SK-N-SH treated with all-trans-retinoic acid at 6 μM for 48 hours (cell line): ENCODE measurements at regions not wholly inside any gene's neighbourhood (a gene's known extent, or its start where the extent isn't known, plus 50 kb on each side); places are given as distances from the start of the nearest gene placed in this dataset.

Source experiments
- ATAC-seq: fragments of 200-7000 bp; cut with Tn5 transposase; 3 replicates; pipeline ENCODE4 v1.9.1; 2020; ENCODE audit warnings: mild to moderate bottlenecking, moderate library complexity
- ARNTL ChIP-seq: fragments of 450-650 bp; formaldehyde crosslinking; IDR thresholded peaks from 2 replicates; pipeline ENCODE4 v1.5.0; 2020; ENCODE audit warnings: low read depth, mild to moderate bottlenecking, moderate library complexity, borderline replicate concordance
- BACH2 ChIP-seq: fragments of 250-450 bp; sonication (Bioruptor Pico); IDR thresholded peaks from 2 replicates; pipeline ENCODE4 v1.9.0; 2021; ENCODE audit warnings: mild to moderate bottlenecking, borderline replicate concordance
- CSDC2 ChIP-seq: fragments of 250-450 bp; sonication (Bioruptor Pico); IDR thresholded peaks from 2 replicates; pipeline ENCODE4 v1.5.0; 2020; ENCODE audit warnings: mild to moderate bottlenecking, moderate library complexity
- ISL1 ChIP-seq: fragments of 250-450 bp; sonication (Bioruptor Pico); IDR thresholded peaks from 2 replicates; pipeline ENCODE4 v2.1.2; 2022; ENCODE audit warnings: mild to moderate bottlenecking, moderate library complexity
- OSR1 ChIP-seq: fragments of 250-450 bp; sonication (Bioruptor Pico); IDR thresholded peaks from 2 replicates; pipeline ENCODE4 v1.8.0; 2022; ENCODE audit warnings: moderate library complexity, mild to moderate bottlenecking, inconsistent platforms
- PPARA ChIP-seq: fragments of 250-450 bp; sonication (Bioruptor Pico); IDR thresholded peaks from 2 replicates; pipeline ENCODE4 v1.5.0; 2020; ENCODE audit warnings: mild to moderate bottlenecking, borderline replicate concordance
- RARB ChIP-seq: fragments of 250-450 bp; sonication (Bioruptor Pico); IDR thresholded peaks from 2 replicates; pipeline ENCODE4 v1.8.0; 2021; ENCODE audit warnings: mild to moderate bottlenecking, moderate library complexity
- SNAI2 ChIP-seq: fragments of 250-450 bp; sonication (Bioruptor Pico); IDR thresholded peaks from 2 replicates; pipeline ENCODE4 v1.5.0; 2020; ENCODE audit warnings: mild to moderate bottlenecking, moderate library complexity
- TCF4 ChIP-seq: fragments of 250-450 bp; sonication (Bioruptor Pico); IDR thresholded peaks from 2 replicates; pipeline ENCODE4 v1.8.0; 2021; ENCODE audit warnings: mild to moderate bottlenecking, moderate library complexity, borderline replicate concordance
- TOX ChIP-seq: fragments of 250-450 bp; sonication (Bioruptor Pico); IDR thresholded peaks from 2 replicates; pipeline ENCODE4 v1.8.0; 2021; ENCODE audit warnings: mild to moderate bottlenecking, moderate library complexity, borderline replicate concordance
- ZC3H10 ChIP-seq: fragments of 250-450 bp; sonication (Bioruptor Pico); IDR thresholded peaks from 2 replicates; pipeline ENCODE4 v1.5.1; 2021; ENCODE audit warnings: mild to moderate bottlenecking, moderate library complexity
- ZFP3 ChIP-seq: fragments of 250-450 bp; sonication (Bioruptor Pico); IDR thresholded peaks from 2 replicates; pipeline ENCODE4 v1.5.0; 2020; ENCODE audit warnings: mild to moderate bottlenecking, moderate library complexity
- ZNF565 ChIP-seq: fragments of 450-650 bp; formaldehyde crosslinking; conservative IDR thresholded peaks from 2 replicates; pipeline ENCODE4 v1.5.0; 2020; ENCODE audit warnings: low read depth, mild to moderate bottlenecking, moderate library complexity
- ZNF70 ChIP-seq: fragments of 450-650 bp; formaldehyde crosslinking; IDR thresholded peaks from 2 replicates; pipeline ENCODE4 v1.5.0; 2020; ENCODE audit warnings: mild to moderate bottlenecking, moderate library complexity
- ZNF8 ChIP-seq: fragments of 450-650 bp; formaldehyde crosslinking; IDR thresholded peaks from 2 replicates; pipeline ENCODE4 v1.5.0; 2020; ENCODE audit warnings: mild to moderate bottlenecking, moderate library complexity
- TF ChIP-seq, protein P1 (sequence below): fragments of 250-450 bp; sonication (Bioruptor Pico); IDR thresholded peaks from 2 replicates; pipeline ENCODE4 v1.5.0; 2020; ENCODE audit warnings: mild to moderate bottlenecking, moderate library complexity
- TF ChIP-seq, protein P2 (sequence below): fragments of 250-450 bp; sonication (Bioruptor Pico); IDR thresholded peaks from 2 replicates; pipeline ENCODE4 v1.8.0; 2021; ENCODE audit warnings: low read depth, mild to moderate bottlenecking, moderate library complexity, borderline replicate concordance
- TF ChIP-seq, protein P3 (sequence below): fragments of 250-450 bp; sonication (Bioruptor Pico); IDR thresholded peaks from 2 replicates; pipeline ENCODE4 v1.5.1; 2021; ENCODE audit warnings: mild to moderate bottlenecking, moderate library complexity
- TF ChIP-seq, protein P4 (sequence below): fragments of 250-450 bp; sonication (Bioruptor Pico); IDR thresholded peaks from 2 replicates; pipeline ENCODE4 v1.8.0; 2020; ENCODE audit warnings: mild to moderate bottlenecking, moderate library complexity, borderline replicate concordance
- TF ChIP-seq, protein P5 (sequence below): fragments of 250-450 bp; sonication (Bioruptor Pico); IDR thresholded peaks from 2 replicates; pipeline ENCODE4 v1.5.1; 2020; ENCODE audit warnings: low read depth, mild to moderate bottlenecking, moderate library complexity

DNA sequence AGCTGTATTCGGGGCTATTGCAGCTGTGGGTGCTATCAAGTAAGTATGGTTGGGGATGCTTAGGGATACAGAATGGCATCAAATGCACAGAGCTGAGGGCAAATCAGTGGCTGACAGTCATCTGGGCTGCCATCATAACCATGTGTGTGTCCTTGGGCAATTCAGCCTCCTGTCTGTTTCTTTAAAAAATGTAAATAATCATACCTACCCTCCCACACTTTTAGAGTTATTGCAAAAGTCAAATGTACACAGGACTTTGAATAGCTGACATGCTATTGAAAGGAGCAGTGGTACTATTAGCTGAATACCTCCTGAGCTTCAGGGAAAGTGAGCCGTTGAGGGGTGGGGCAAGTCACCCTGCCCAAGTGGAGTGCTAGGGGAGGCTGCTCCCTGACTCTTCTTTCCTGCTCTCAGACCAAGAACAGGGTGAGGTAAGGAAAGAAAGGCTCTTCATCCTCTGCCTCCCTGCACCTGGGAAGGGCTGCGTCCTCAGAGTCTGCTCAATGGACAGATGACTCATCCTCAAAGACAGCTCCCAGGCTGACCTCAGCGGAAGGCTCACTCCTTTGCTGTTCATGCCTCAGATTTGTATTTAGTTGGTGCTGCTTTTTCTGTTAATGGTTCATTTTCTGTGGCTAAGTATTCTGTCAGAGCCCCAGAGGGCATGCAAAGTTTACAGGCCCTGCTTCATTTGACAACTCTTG lies 54.9 kb upstream of the BZW1 start:
- peak; percentile 97 for ATAC-seq
- TF ChIP-seq, protein P1, sequence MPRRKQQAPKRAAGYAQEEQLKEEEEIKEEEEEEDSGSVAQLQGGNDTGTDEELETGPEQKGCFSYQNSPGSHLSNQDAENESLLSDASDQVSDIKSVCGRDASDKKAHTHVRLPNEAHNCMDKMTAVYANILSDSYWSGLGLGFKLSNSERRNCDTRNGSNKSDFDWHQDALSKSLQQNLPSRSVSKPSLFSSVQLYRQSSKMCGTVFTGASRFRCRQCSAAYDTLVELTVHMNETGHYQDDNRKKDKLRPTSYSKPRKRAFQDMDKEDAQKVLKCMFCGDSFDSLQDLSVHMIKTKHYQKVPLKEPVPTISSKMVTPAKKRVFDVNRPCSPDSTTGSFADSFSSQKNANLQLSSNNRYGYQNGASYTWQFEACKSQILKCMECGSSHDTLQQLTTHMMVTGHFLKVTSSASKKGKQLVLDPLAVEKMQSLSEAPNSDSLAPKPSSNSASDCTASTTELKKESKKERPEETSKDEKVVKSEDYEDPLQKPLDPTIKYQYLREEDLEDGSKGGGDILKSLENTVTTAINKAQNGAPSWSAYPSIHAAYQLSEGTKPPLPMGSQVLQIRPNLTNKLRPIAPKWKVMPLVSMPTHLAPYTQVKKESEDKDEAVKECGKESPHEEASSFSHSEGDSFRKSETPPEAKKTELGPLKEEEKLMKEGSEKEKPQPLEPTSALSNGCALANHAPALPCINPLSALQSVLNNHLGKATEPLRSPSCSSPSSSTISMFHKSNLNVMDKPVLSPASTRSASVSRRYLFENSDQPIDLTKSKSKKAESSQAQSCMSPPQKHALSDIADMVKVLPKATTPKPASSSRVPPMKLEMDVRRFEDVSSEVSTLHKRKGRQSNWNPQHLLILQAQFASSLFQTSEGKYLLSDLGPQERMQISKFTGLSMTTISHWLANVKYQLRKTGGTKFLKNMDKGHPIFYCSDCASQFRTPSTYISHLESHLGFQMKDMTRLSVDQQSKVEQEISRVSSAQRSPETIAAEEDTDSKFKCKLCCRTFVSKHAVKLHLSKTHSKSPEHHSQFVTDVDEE (CRISPR knock-in tag): no peak
- TF ChIP-seq ZFP3: no peak
- TF ChIP-seq RARB (CRISPR knock-in tag): no peak
- TF ChIP-seq ZNF8 (CRISPR knock-in tag): no peak
- no peak for TF ChIP-seq ZNF565 (CRISPR knock-in tag)
- TF ChIP-seq ZNF70 (CRISPR knock-in tag): no peak
- TF ChIP-seq, all 23 proteins: peak for 0

DNA sequence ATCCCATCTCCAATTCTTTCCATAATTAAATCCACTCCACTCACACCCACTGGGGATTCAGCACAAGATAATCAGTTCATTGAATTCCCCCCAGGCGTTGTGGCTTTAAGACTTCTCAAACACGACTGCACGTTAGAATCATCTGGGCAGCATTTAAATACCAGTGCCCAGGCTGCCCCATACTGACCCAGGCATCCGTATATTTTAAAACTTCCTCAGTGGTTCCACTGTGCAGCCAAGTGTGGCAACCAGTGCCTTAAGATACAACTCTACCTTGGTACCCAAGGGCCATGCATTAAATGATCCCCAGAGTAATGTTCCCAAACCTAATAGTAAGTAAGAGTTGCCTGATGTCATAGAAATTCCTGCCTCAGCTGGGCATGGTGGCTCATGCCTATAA lies 54.3 kb upstream of the BZW1 start:
- TF ChIP-seq, protein P2, sequence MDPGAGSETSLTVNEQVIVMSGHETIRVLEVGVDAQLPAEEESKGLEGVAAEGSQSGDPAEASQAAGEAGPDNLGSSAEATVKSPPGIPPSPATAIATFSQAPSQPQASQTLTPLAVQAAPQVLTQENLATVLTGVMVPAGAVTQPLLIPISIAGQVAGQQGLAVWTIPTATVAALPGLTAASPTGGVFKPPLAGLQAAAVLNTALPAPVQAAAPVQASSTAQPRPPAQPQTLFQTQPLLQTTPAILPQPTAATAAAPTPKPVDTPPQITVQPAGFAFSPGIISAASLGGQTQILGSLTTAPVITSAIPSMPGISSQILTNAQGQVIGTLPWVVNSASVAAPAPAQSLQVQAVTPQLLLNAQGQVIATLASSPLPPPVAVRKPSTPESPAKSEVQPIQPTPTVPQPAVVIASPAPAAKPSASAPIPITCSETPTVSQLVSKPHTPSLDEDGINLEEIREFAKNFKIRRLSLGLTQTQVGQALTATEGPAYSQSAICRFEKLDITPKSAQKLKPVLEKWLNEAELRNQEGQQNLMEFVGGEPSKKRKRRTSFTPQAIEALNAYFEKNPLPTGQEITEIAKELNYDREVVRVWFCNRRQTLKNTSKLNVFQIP (CRISPR knock-in tag): no peak
- TF ChIP-seq ZNF8 (CRISPR knock-in tag): no peak
- TF ChIP-seq RARB (CRISPR knock-in tag): no peak
- TF ChIP-seq, protein P1 (CRISPR knock-in tag): no peak
- TF ChIP-seq ZNF70 (CRISPR knock-in tag): no peak
- no peak for TF ChIP-seq TCF4 (CRISPR knock-in tag)
- no peak for TF ChIP-seq OSR1 (CRISPR knock-in tag)
- TF ChIP-seq, protein P3, sequence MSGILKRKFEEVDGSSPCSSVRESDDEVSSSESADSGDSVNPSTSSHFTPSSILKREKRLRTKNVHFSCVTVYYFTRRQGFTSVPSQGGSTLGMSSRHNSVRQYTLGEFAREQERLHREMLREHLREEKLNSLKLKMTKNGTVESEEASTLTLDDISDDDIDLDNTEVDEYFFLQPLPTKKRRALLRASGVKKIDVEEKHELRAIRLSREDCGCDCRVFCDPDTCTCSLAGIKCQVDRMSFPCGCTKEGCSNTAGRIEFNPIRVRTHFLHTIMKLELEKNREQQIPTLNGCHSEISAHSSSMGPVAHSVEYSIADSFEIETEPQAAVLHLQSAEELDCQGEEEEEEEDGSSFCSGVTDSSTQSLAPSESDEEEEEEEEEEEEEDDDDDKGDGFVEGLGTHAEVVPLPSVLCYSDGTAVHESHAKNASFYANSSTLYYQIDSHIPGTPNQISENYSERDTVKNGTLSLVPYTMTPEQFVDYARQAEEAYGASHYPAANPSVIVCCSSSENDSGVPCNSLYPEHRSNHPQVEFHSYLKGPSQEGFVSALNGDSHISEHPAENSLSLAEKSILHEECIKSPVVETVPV (CRISPR knock-in tag): no peak
- TF ChIP-seq, protein P4, sequence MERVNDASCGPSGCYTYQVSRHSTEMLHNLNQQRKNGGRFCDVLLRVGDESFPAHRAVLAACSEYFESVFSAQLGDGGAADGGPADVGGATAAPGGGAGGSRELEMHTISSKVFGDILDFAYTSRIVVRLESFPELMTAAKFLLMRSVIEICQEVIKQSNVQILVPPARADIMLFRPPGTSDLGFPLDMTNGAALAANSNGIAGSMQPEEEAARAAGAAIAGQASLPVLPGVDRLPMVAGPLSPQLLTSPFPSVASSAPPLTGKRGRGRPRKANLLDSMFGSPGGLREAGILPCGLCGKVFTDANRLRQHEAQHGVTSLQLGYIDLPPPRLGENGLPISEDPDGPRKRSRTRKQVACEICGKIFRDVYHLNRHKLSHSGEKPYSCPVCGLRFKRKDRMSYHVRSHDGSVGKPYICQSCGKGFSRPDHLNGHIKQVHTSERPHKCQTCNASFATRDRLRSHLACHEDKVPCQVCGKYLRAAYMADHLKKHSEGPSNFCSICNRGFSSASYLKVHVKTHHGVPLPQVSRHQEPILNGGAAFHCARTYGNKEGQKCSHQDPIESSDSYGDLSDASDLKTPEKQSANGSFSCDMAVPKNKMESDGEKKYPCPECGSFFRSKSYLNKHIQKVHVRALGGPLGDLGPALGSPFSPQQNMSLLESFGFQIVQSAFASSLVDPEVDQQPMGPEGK (CRISPR knock-in tag): no peak
- no peak for TF ChIP-seq SNAI2 (CRISPR knock-in tag)
- TF ChIP-seq ZC3H10 (CRISPR knock-in tag): no peak
- TF ChIP-seq BACH2 (CRISPR knock-in tag): no peak
- TF ChIP-seq, protein P5, sequence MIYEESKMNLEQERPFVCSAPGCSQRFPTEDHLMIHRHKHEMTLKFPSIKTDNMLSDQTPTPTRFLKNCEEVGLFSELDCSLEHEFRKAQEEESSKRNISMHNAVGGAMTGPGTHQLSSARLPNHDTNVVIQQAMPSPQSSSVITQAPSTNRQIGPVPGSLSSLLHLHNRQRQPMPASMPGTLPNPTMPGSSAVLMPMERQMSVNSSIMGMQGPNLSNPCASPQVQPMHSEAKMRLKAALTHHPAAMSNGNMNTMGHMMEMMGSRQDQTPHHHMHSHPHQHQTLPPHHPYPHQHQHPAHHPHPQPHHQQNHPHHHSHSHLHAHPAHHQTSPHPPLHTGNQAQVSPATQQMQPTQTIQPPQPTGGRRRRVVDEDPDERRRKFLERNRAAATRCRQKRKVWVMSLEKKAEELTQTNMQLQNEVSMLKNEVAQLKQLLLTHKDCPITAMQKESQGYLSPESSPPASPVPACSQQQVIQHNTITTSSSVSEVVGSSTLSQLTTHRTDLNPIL (CRISPR knock-in tag): no peak
- TF ChIP-seq ZNF565 (CRISPR knock-in tag): no peak
- TF ChIP-seq ARNTL (CRISPR knock-in tag): no peak
- no peak for TF ChIP-seq CSDC2
- no peak for TF ChIP-seq TOX (CRISPR knock-in tag)
- no peak for TF ChIP-seq ISL1
- TF ChIP-seq PPARA (CRISPR knock-in tag): no peak
- no peak for TF ChIP-seq ZFP3
- peak; percentile 38 for ATAC-seq
